Colonic mucosa (tissue), 4 donors: ENCODE measurements at regions not wholly inside any gene's neighbourhood (a gene's known extent, or its start where the extent isn't known, plus 50 kb on each side); places are given as distances from the start of the nearest gene placed in this dataset.

Experiments used
- DNase-seq: peaks from one replicate; pipeline ENCODE4 v3.0.0-alpha.2; 2020
- H3K27ac ChIP-seq: fragments of 200-600 bp; one replicate; pipeline ENCODE4 v1.8.0; 2021
- H3K27me3 ChIP-seq: fragments of 200-600 bp; one replicate; pipeline ENCODE4 v1.8.0; 2021
- H3K36me3 ChIP-seq: fragments of 200-600 bp; one replicate; pipeline ENCODE4 v1.8.0; 2021
- H3K4me1 ChIP-seq: fragments of 200-600 bp; one replicate; pipeline ENCODE4 v1.8.0; 2021; ENCODE audit warnings: mild to moderate bottlenecking
- H3K4me3 ChIP-seq: fragments of 200-600 bp; one replicate; pipeline ENCODE4 v1.8.0; 2021
- H3K9ac ChIP-seq, 2 donors: one replicate each; pipeline ENCODE4 v1.7.0; 2013; ENCODE audit warnings: control low read depth in 2 of 2, low read depth in 2 of 2, low read length in 2 of 2
- H3K9me3 ChIP-seq: fragments of 200-600 bp; one replicate; pipeline ENCODE4 v1.8.0; 2021
- CTCF ChIP-seq: fragments of 200-600 bp; IDR thresholded peaks from one replicate; pipeline ENCODE4 v1.8.0; 2022; ENCODE audit warnings: antibody characterized with exemption, mild to moderate bottlenecking
- intact Hi-C: fragments of 100-400 bp; cut with DNase I; formaldehyde crosslinking; loops from one replicate; pipeline ENCODE4 v1.14.1; 2022
- donor health status: healthy.
- donor health status: DM: no; HTN: no; CAD: no.
- donor health status: DM: no; HTN: no; CAD: no.

GRCh38 chr19:5237939-5238480, 102.6 kb downstream of the PTPRS start:
- Histone ChIP-seq H3K9me3 (no peaks in the 10 kb centered on the region), H3K9ac (no peak overlapping the region), H3K4me1 (no peaks in the 10 kb centered on the region), H3K27me3 (no peaks in the 10 kb centered on the region), H3K27ac (no peak overlapping the region), H3K36me3 (no peaks in the 10 kb centered on the region), H3K4me3 (no peak overlapping the region)
- DNase-seq: no peak
- TF ChIP-seq CTCF: no peak
- intact Hi-C loops: no loop called here

- DNase-seq: no peak
Observed at GRCh38 chr19:5237190-5237780, 103.3 kb downstream of the PTPRS start.

DNA sequence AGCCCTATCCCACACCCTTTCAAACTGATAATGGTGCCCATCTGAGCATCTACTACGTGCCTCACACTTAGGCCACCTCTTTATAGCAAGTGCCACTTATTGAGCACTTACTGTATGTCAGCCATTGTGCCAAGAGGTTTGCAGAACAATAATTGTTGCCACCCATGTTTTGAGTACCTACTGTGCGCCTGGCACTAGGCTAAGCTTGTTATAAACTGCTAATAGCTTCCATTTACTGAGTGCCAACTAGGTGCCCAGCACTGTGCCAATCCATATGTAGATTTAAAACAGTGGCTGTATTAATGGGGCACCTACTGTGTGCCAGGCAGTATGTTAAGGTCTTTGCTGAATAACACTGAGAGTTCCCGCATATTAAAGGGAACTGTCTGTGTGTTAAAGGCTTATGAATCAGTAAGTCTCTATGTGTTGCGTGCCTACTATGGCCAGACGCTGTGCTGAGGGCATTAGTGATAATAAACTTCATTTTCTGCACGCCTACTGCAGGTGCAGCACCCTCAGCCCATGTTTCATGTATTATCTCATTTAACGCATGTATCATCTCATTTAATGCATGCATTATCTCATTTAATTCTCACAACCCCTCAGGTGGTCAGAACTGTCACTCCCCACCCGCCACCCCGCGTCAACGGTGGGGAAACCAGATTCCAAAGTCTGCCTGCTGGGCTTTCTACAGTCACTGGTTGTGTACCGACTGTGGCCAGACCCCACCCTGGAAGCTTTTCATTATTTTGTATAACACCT, 105.0 kb downstream of the PTPRS start:
- no peak for DNase-seq
- H3K9me3 ChIP-seq: no peaks in the 10 kb centered on the region
- intact Hi-C loops: no loop called here
- H3K4me3 ChIP-seq: no peak overlapping the region
- H3K27ac ChIP-seq: no peak overlapping the region
- H3K4me1 ChIP-seq: no peaks in the 10 kb centered on the region
- H3K27me3 ChIP-seq: no peaks in the 10 kb centered on the region
- no peaks in the 10 kb centered on the region for H3K36me3 ChIP-seq
- no peak overlapping the region for H3K9ac ChIP-seq
- TF ChIP-seq CTCF: no peak

More at GRCh38 chr19:5237190-5237780, 103.3 kb downstream of the PTPRS start:
- Histone ChIP-seq H3K4me1 (no peaks in the 10 kb centered on the region), H3K9ac (no peak overlapping the region), H3K27me3 (no peaks in the 10 kb centered on the region), H3K27ac (no peak overlapping the region), H3K4me3 (no peak overlapping the region), H3K9me3 (no peaks in the 10 kb centered on the region), H3K36me3 (no peaks in the 10 kb centered on the region)
- intact Hi-C loops: no loop called here
- TF ChIP-seq CTCF: no peak

- Histone ChIP-seq H3K27ac (no peak overlapping the region), H3K27me3 (no peaks in the 10 kb centered on the region), H3K36me3 (no peaks in the 10 kb centered on the region), H3K9me3 (no peaks in the 10 kb centered on the region), H3K9ac (no peak overlapping the region), H3K4me1 (no peaks in the 10 kb centered on the region), H3K4me3 (no peak overlapping the region)
- TF ChIP-seq CTCF: no peak
- intact Hi-C loops: no loop called here
- DNase-seq: no peak
Observed at GRCh38 chr19:5234412-5234811, 106.2 kb downstream of the PTPRS start.

- no peaks in the 10 kb centered on the region for H3K4me1 ChIP-seq
- no peaks in the 10 kb centered on the region for H3K36me3 ChIP-seq
Observed at GRCh38 chr19:5232798-5233505, 107.7 kb downstream of the PTPRS start.

More at GRCh38 chr19:5232798-5233505, 107.7 kb downstream of the PTPRS start:
- DNase-seq: no peak
- H3K27ac ChIP-seq: no peak overlapping the region
- no peaks in the 10 kb centered on the region for H3K27me3 ChIP-seq
- H3K9me3 ChIP-seq: no peaks in the 10 kb centered on the region
- H3K9ac ChIP-seq: no peak overlapping the region
- no peak for TF ChIP-seq CTCF
- intact Hi-C loops: no loop called here
- no peak overlapping the region for H3K4me3 ChIP-seq
